ENCODE measurements at regions not wholly inside any gene's neighbourhood (a gene's known extent, or its start where the extent isn't known, plus 50 kb on each side); places are given as distances from the start of the nearest gene placed in this dataset.

- TF ChIP-seq FOS (IDR thresholded peaks at IDR 0.05; ENCODE audit: low read depth, low read length) (no peak), CTCF (conservative IDR thresholded peaks at IDR 0.05; ENCODE audit: low read depth, low read length) (no peak), NFE2L2 (IDR thresholded peaks at IDR 0.05; ENCODE audit: low read depth, low read length) (no peak), USF2 (IDR thresholded peaks at IDR 0.05; ENCODE audit: low read depth, low read length) (no peak), POLR2A (IDR thresholded peaks at IDR 0.05; ENCODE audit: low read depth, low read length) (no peak), SMC3 (IDR thresholded peaks at IDR 0.05; ENCODE audit: low read depth, low read length) (no peak), ELK1 (IDR thresholded peaks at IDR 0.05; ENCODE audit: borderline replicate concordance, low read depth, low read length) (no peak), RFX5 (IDR thresholded peaks at IDR 0.05; ENCODE audit: low read depth, low read length) (no peak), MAZ (IDR thresholded peaks at IDR 0.05; ENCODE audit: borderline replicate concordance, low read depth, low read length) (no peak), MXI1 (IDR thresholded peaks at IDR 0.05; ENCODE audit: borderline replicate concordance, low read depth, low read length) (no peak)
Observed at GRCh38 chr4:38292529-38292928, 332.3 kb downstream of the PTTG2 start.

All from IMR-90 (cell line).